HCT116 (cell line): ENCODE measurements at regions not wholly inside any gene's neighbourhood (a gene's known extent, or its start where the extent isn't known, plus 50 kb on each side); places are given as distances from the start of the nearest gene placed in this dataset.

Experiments
- ATAC-seq: fragments of 200-7000 bp; cut with Tn5 transposase; 2 replicates; pipeline ENCODE4 v1.9.1; 2020; ENCODE audit warnings: mild to moderate bottlenecking, moderate library complexity
- BruUV-seq: library from RNA; stranded (reverse); fragments of 400-500 nt; replicated peaks from 2 replicates; lab custom pipeline; 2021; lab: Mats Ljungman, UMichigan
- CTCF ChIA-PET: fragments of 300-600 bp; sonication (Branson Sonifier 250); formaldehyde crosslinking; loops from one replicate; lab custom pipeline; 2021; ENCODE audit warnings: antibody characterized with exemption; lab: Charles Lee
- POLR2A ChIA-PET: fragments of 300-600, 350-600 bp; sonication (Branson Sonifier 250); formaldehyde crosslinking; loops from one replicate; lab custom pipeline; 2021; ENCODE audit warnings: antibody characterized with exemption; lab: Charles Lee
- RAD21 ChIA-PET, 2 experiments: fragments of 300-600 bp; sonication (Branson Sonifier 250); formaldehyde crosslinking; loops; one replicate each; lab custom pipeline; 2023; ENCODE audit warnings: low total read pairs in 2 of 2; ENCODE audit not compliant: uncharacterized antibody in 2 of 2, unreplicated experiment in 2 of 2, low non-redundant PET in 1 of 2; lab: Charles Lee
- DNase-seq: peaks from one replicate; pipeline ENCODE4 v3.0.0-alpha.2; 2010; ENCODE audit warnings: low read depth, low spot score
- H2AFZ ChIP-seq: fragments of 200-600 bp; shearing (Covaris generic), sonication (generic); 2 replicates; pipeline ENCODE4 v1.6.1; 2017; ENCODE audit warnings: low read depth, mixed run types, mixed read lengths, antibody characterized with exemption, low read length; ENCODE audit not compliant: poor library complexity, severe bottlenecking
- H3K27ac ChIP-seq: 2 replicates; pipeline ENCODE4 v1.5.1; 2012; ENCODE audit warnings: low read depth, low read length
- H3K27me3 ChIP-seq: fragments of 200-600 bp; sonication (generic); 2 replicates; pipeline ENCODE4 v1.6.1; 2016; ENCODE audit warnings: mixed run types, low read length, mixed read lengths; ENCODE audit not compliant: insufficient read depth
- H3K36me3 ChIP-seq, 2 experiments: fragments of 200-500 bp in 1 of 2; fragments of 200-600 bp in 1 of 2; sonication (Bioruptor generic) in 1 of 2; sonication (generic) in 1 of 2; 2 replicates each; pipeline versions ENCODE4 v1.5.1 to v1.6.1; 2014 to 2016; ENCODE audit warnings: low read length in 2 of 2, inconsistent platforms in 1 of 2, mixed read lengths in 1 of 2, mixed run types in 1 of 2; ENCODE audit not compliant: insufficient read depth in 2 of 2, control insufficient read depth in 1 of 2
- H3K4me1 ChIP-seq, 2 experiments: fragments of 200-600 bp in 1 of 2; sonication (generic) in 1 of 2; 2 replicates each; pipeline versions ENCODE4 v1.5.1 to v1.6.1; 2012 to 2017; ENCODE audit warnings: low read length in 2 of 2, inconsistent platforms in 1 of 2, mild to moderate bottlenecking in 1 of 2, mixed read lengths in 1 of 2, mixed run types in 1 of 2, moderate library complexity in 1 of 2; ENCODE audit not compliant: insufficient read depth in 2 of 2, control insufficient read depth in 1 of 2
- H3K4me2 ChIP-seq: fragments of 200-600 bp; sonication (generic); 2 replicates; pipeline ENCODE4 v1.6.1; 2017; ENCODE audit warnings: mixed run types, low read length, mixed read lengths
- H3K4me3 ChIP-seq, 2 experiments: fragments of 200-600 bp in 1 of 2; sonication (generic) in 1 of 2; replicated peaks in 1 of 2; 2 replicates each; pipeline ENCODE4 v1.5.1; 2011 to 2016; ENCODE audit warnings: low read length in 2 of 2, control low read depth in 1 of 2, low read depth in 1 of 2, mild to moderate bottlenecking in 1 of 2, mixed read lengths in 1 of 2, mixed run types in 1 of 2
- H3K79me2 ChIP-seq: fragments of 200-600 bp; sonication (generic); 2 replicates; pipeline ENCODE4 v1.6.1; 2017; ENCODE audit warnings: mild to moderate bottlenecking, mixed run types, low read length, moderate library complexity, mixed read lengths; ENCODE audit not compliant: insufficient read depth
- H3K9ac ChIP-seq: fragments of 200-600 bp; sonication (generic); 2 replicates; pipeline ENCODE4 v1.6.1; 2016; ENCODE audit warnings: low read length, mixed read lengths
- H3K9me2 ChIP-seq: fragments of 200-600 bp; sonication (generic), shearing (Covaris generic); 2 replicates; pipeline ENCODE4 v1.6.1; 2017; ENCODE audit warnings: mixed run types, mild to moderate bottlenecking, moderate library complexity; ENCODE audit not compliant: insufficient read depth
- H3K9me3 ChIP-seq, 2 experiments: fragments of 200-500 bp in 1 of 2; fragments of 200-600 bp in 1 of 2; sonication (Bioruptor generic) in 1 of 2; sonication (generic) in 1 of 2; 2 replicates each; pipeline ENCODE4 v1.6.1; 2014 to 2017; ENCODE audit warnings: low read length in 2 of 2, mixed read lengths in 2 of 2, inconsistent platforms in 1 of 2, low read depth in 1 of 2, mild to moderate bottlenecking in 1 of 2, mixed run types in 1 of 2, moderate library complexity in 1 of 2; ENCODE audit not compliant: control insufficient read depth in 1 of 2, insufficient read depth in 1 of 2
- H4K20me1 ChIP-seq: fragments of 200-600 bp; sonication (generic), shearing (Covaris generic); 2 replicates; pipeline ENCODE4 v1.6.1; 2017; ENCODE audit warnings: mixed run types, mild to moderate bottlenecking, moderate library complexity; ENCODE audit not compliant: insufficient read depth
- ATF3 ChIP-seq: IDR thresholded peaks from 2 replicates; pipeline ENCODE4 v1.6.1; 2012
- CBX3 ChIP-seq: IDR thresholded peaks from 2 replicates; pipeline ENCODE4 v1.6.1; 2012; ENCODE audit warnings: low read depth
- CEBPB ChIP-seq: IDR thresholded peaks from 2 replicates; pipeline ENCODE4 v1.6.1; 2012; ENCODE audit warnings: low read depth
- EGR1 ChIP-seq: IDR thresholded peaks from 2 replicates; pipeline ENCODE4 v1.6.1; 2012; ENCODE audit warnings: low read depth
- ELF1 ChIP-seq: IDR thresholded peaks from 2 replicates; pipeline ENCODE4 v1.6.1; 2012; ENCODE audit warnings: low read depth, borderline replicate concordance
- EZH2 ChIP-seq: fragments of 200-600 bp; sonication (generic); IDR thresholded peaks from 2 replicates; pipeline ENCODE4 v1.6.1; 2017; ENCODE audit warnings: antibody characterized with exemption, mixed run types
- EZH2phosphoT487 ChIP-seq: fragments of 200-600 bp; IDR thresholded peaks from 2 replicates; pipeline ENCODE4 v1.6.1; 2018; ENCODE audit warnings: antibody characterized with exemption, borderline replicate concordance
- FOSL1 ChIP-seq: IDR thresholded peaks from 2 replicates; pipeline ENCODE4 v1.6.1; 2012; ENCODE audit warnings: low read depth
- JUND ChIP-seq: IDR thresholded peaks from 2 replicates; pipeline ENCODE4 v1.6.1; 2012
- MAX ChIP-seq: IDR thresholded peaks from 2 replicates; pipeline ENCODE4 v1.6.1; 2012
- POLR2A ChIP-seq: IDR thresholded peaks from 2 replicates; pipeline ENCODE4 v1.7.0; 2011; ENCODE audit warnings: borderline replicate concordance; ENCODE audit not compliant: insufficient read depth, insufficient read length; ENCODE audit errors: extremely low read depth
- REST ChIP-seq: IDR thresholded peaks from 2 replicates; pipeline ENCODE4 v1.6.1; 2012; ENCODE audit warnings: low read depth
- SIN3A ChIP-seq: IDR thresholded peaks from 2 replicates; pipeline ENCODE4 v1.6.1; 2012; ENCODE audit warnings: low read depth
- SP1 ChIP-seq: IDR thresholded peaks from 2 replicates; pipeline ENCODE4 v1.6.1; 2012; ENCODE audit warnings: low read depth
- SRF ChIP-seq: IDR thresholded peaks from 2 replicates; pipeline ENCODE4 v1.6.1; 2012; ENCODE audit warnings: low read depth
- TCF7L2 ChIP-seq: IDR thresholded peaks from 2 replicates; pipeline ENCODE4 v1.7.0; 2011; ENCODE audit warnings: borderline replicate concordance, inconsistent platforms; ENCODE audit not compliant: insufficient read depth, insufficient read length; ENCODE audit errors: extremely low read depth
- YY1 ChIP-seq: IDR thresholded peaks from 2 replicates; pipeline ENCODE4 v1.6.1; 2011; ENCODE audit warnings: low read length, low read depth, moderate library complexity, mild to moderate bottlenecking; ENCODE audit not compliant: insufficient replicate concordance; ENCODE audit errors: extremely low read depth
- ZFX ChIP-seq: fragments of 450-650 bp; IDR thresholded peaks from 2 replicates; pipeline ENCODE4 v1.6.1; 2017
- ZNF274 ChIP-seq: fragments of 200-500 bp; sonication (Bioruptor generic); IDR thresholded peaks from 2 replicates; pipeline ENCODE4 v1.6.1; 2014; ENCODE audit warnings: mild to moderate bottlenecking, low read depth, low read length, inconsistent platforms
- intact Hi-C: fragments of 100-400 bp; cut with micrococcal nuclease; formaldehyde crosslinking; loops from 2 replicates; pipeline ENCODE4 v1.10.0; 2022

- TF ChIP-seq EZH2 = no peak
- TF ChIP-seq JUND = no peak
- TF ChIP-seq TCF7L2 = no peak
- TF ChIP-seq EGR1 = no peak
- no peak for TF ChIP-seq SIN3A
Observed at GRCh38 chr1:87897481-87897880, 568.8 kb downstream of the LMO4 start (continued).

- Histone ChIP-seq H4K20me1 (no peaks in the 10 kb centered on the region), H3K27me3 (no peaks in the 10 kb centered on the region), H3K27ac (no peak overlapping the region), H3K4me2 (no peak overlapping the region), H3K9ac (no peak overlapping the region), H3K36me3 (no peaks in the 10 kb centered on the region), H3K79me2 (no peaks in the 10 kb centered on the region), H3K4me1 (no peaks in the 10 kb centered on the region), H2AFZ (no peak overlapping the region), H3K9me3 (no peaks in the 10 kb centered on the region), H3K9me2 (no peaks in the 10 kb centered on the region), H3K4me3 (no peak overlapping the region)
- RAD21 ChIA-PET = no interaction called here
- POLR2A ChIA-PET = no interaction called here
- ATAC-seq (no peak), DNase-seq (no peak)
- TF ChIP-seq ZFX = no peak
- no peak for TF ChIP-seq ELF1
- no peak for TF ChIP-seq FOSL1
- no peak for TF ChIP-seq CEBPB
- TF ChIP-seq SIN3A = no peak
- no peak for TF ChIP-seq ZNF274
- no peak for TF ChIP-seq YY1
- TF ChIP-seq EZH2phosphoT487 = no peak
- TF ChIP-seq CBX3 = no peak
- CTCF ChIA-PET = no interaction called here
- no TSS peak for BruUV-seq
- intact Hi-C loops = no loop called here
Observed at GRCh38 chr1:87898431-87898830, 569.8 kb downstream of the LMO4 start.

GRCh38 chr1:87899017-87899416, 570.3 kb downstream of the LMO4 start:
- no peaks in the 10 kb centered on the region for H3K9me2 ChIP-seq
- no peaks in the 10 kb centered on the region for H3K27me3 ChIP-seq
- ChIA-PET CTCF (no interaction called here), POLR2A (no interaction called here), RAD21 (no interaction called here)
- no peaks in the 10 kb centered on the region for H3K79me2 ChIP-seq
- DNase-seq = no peak
- no peak overlapping the region for H3K4me2 ChIP-seq
- H3K9ac ChIP-seq = no peak overlapping the region
- ATAC-seq = no peak
- intact Hi-C loops = no loop called here
- TF ChIP-seq ELF1 = no peak
- no peak for TF ChIP-seq ATF3
- TF ChIP-seq SP1 = no peak
- no peak for TF ChIP-seq REST
- no peak for TF ChIP-seq EZH2
- TF ChIP-seq SIN3A = no peak
- no peak for TF ChIP-seq EGR1
- TF ChIP-seq FOSL1 = no peak
- no peak for TF ChIP-seq SRF
- no peak for TF ChIP-seq MAX
- TF ChIP-seq ZNF274 = no peak
- TF ChIP-seq YY1 = no peak
- no peak for TF ChIP-seq POLR2A
- no peaks in the 10 kb centered on the region for H4K20me1 ChIP-seq
- H3K9me3 ChIP-seq = no peaks in the 10 kb centered on the region
- H3K4me3 ChIP-seq = no peak overlapping the region
- no peaks in the 10 kb centered on the region for H3K36me3 ChIP-seq
- H3K27ac ChIP-seq = no peak overlapping the region
- no peaks in the 10 kb centered on the region for H3K4me1 ChIP-seq
- no TSS peak for BruUV-seq
- no peak overlapping the region for H2AFZ ChIP-seq
